Ovary (tissue), 7 donors: ENCODE measurements at regions not wholly inside any gene's neighbourhood (a gene's known extent, or its start where the extent isn't known, plus 50 kb on each side); places are given as distances from the start of the nearest gene placed in this dataset.

Experiments used
- DNase-seq, 5 donors: peaks; one replicate each; pipeline ENCODE4 v3.0.0-alpha.2; 2019 to 2020
- H3K27ac ChIP-seq, 2 donors: fragments of 200-600 bp; one replicate each; pipeline versions ENCODE4 v1.5.1 to v1.8.0; 2019 to 2022
- H3K27me3 ChIP-seq: fragments of 200-600 bp; one replicate; pipeline ENCODE4 v1.8.0; 2022
- H3K36me3 ChIP-seq: fragments of 200-600 bp; sonication (generic); one replicate; pipeline ENCODE4 v1.5.1; 2019
- H3K4me1 ChIP-seq: one replicate; pipeline ENCODE4 v1.8.1; 2013; ENCODE audit warnings: mild to moderate bottlenecking, moderate library complexity; ENCODE audit not compliant: insufficient read depth
- H3K4me3 ChIP-seq: fragments of 200-600 bp; sonication (generic); one replicate; pipeline ENCODE4 v1.5.1; 2017
- H3K9me3 ChIP-seq, 2 donors: fragments of 200-600 bp in 1 of 2; sonication (generic) in 1 of 2; one replicate each; pipeline versions ENCODE4 v1.5.1 to v1.8.1; 2013 to 2019; ENCODE audit warnings: mild to moderate bottlenecking in 1 of 2, moderate library complexity in 1 of 2
- CTCF ChIP-seq, 3 donors: fragments of 450-650 bp in 2 of 3; fragments of 200-600 bp in 1 of 3; IDR thresholded peaks; one replicate each; pipeline versions ENCODE4 v1.5.1 to v1.8.0; 2016 to 2022; ENCODE audit warnings: antibody characterized with exemption in 3 of 3, mild to moderate bottlenecking in 1 of 3
- EP300 ChIP-seq: sonication (generic); formaldehyde crosslinking; IDR thresholded peaks from one replicate; pipeline ENCODE4 v1.6.1; 2017; ENCODE audit warnings: antibody characterized with exemption
- POLR2A ChIP-seq: fragments of 450-650 bp; IDR thresholded peaks from one replicate; pipeline ENCODE4 v1.6.1; 2017; ENCODE audit warnings: antibody characterized with exemption, mild to moderate bottlenecking, moderate library complexity
- WGBS, 3 donors: extraction: QIAGEN DNeasy Blood & Tissue Kit in 1 of 3; methylation state at CpG; one replicate each; pipeline versions ENCODE4 v1.1.5 to v1.1.7; 2013 to 2017; 5-methylcytosine and 5-hydroxymethylcytosine counted together
- intact Hi-C, 4 donors: fragments of 100-400 bp; cut with DNase I; formaldehyde crosslinking; loops; one replicate each; pipeline versions ENCODE4 v1.11.0 to v1.15.1; 2022 to 2023
- donor health status: DM: no; HTN: no; CAD: no; lungs with moderate emphysema.
- donor health status: DM: no; HTN: no; CAD: no.
- donor health status: Bipolar disorder and iron deficiency.
- donor health status: DM: no; HTN: no; CAD: no.
- donor health status: DM: yes; HTN: yes; CAD: no.

- Histone ChIP-seq H3K9me3 (no peaks in the 10 kb centered on the region), H3K27ac (no peak overlapping the region), H3K4me3 (no peak overlapping the region), H3K4me1 (peaks cover 5% of the 10 kb centered on the region), H3K36me3 (no peaks in the 10 kb centered on the region), H3K27me3 (no peaks in the 10 kb centered on the region)
- DNase-seq, result no peak
- 69 to 80% (median 73%) methylated on average over 4 of the region's 4 CpGs for WGBS, 3 donors
- TF ChIP-seq CTCF (IDR thresholded peaks at IDR 0.05) (no peak), EP300 (no peak), POLR2A (no peak)
- intact Hi-C loops, result no loop called here
Measured at GRCh38 chr4:98778206-98778605, 119.8 kb upstream of the TSPAN5 start.

GRCh38 chr4:98775672-98776071 lies 117.3 kb upstream of the TSPAN5 start:
- Histone ChIP-seq H3K9me3 (no peaks in the 10 kb centered on the region), H3K27me3 (no peaks in the 10 kb centered on the region), H3K4me3 (no peak overlapping the region), H3K27ac (no peak overlapping the region), H3K36me3 (no peaks in the 10 kb centered on the region), H3K4me1 (peaks cover 5% of the 10 kb centered on the region)
- no peak for DNase-seq
- WGBS, 3 donors, result 95 to 100% (median 96%) methylated on average over 2 of the region's 2 CpGs
- intact Hi-C loops, result no loop called here
- no peak for TF ChIP-seq CTCF (IDR thresholded peaks at IDR 0.05)
- no peak for TF ChIP-seq POLR2A
- no peak for TF ChIP-seq EP300

- peak in 1 of 5 donors; percentile 8 for DNase-seq
- no peak overlapping the region for H3K4me3 ChIP-seq
- WGBS, 3 donors, result 77 to 94% (median 93%) methylated on average over 4 of the region's 4 CpGs
- H3K9me3 ChIP-seq, result no peaks in the 10 kb centered on the region
- TF ChIP-seq CTCF (IDR thresholded peaks at IDR 0.05) (no peak), POLR2A (no peak), EP300 (no peak)
- H3K36me3 ChIP-seq, result no peaks in the 10 kb centered on the region
- intact Hi-C loops, result no loop called here
- H3K27ac ChIP-seq, result no peak overlapping the region
- H3K4me1 ChIP-seq, result no peaks in the 10 kb centered on the region
- no peaks in the 10 kb centered on the region for H3K27me3 ChIP-seq
Measured at GRCh38 chr4:98773638-98774037, 115.2 kb upstream of the TSPAN5 start.

- WGBS, 3 donors, result 58 to 71% (median 66%) methylated on average over 5 of the region's 5 CpGs
- intact Hi-C loops, result no loop called here
- DNase-seq, result no peak
Measured at GRCh38 chr4:98771959-98772632, 113.7 kb upstream of the TSPAN5 start.

GRCh38 chr4:98765771-98766170 lies 107.4 kb upstream of the TSPAN5 start:
- 91 to 93% (median 92%) methylated on average over 1 of the region's 1 CpG for WGBS, 3 donors
- no peaks in the 10 kb centered on the region for H3K27me3 ChIP-seq

More at GRCh38 chr4:98771959-98772632, 113.7 kb upstream of the TSPAN5 start:
- H3K36me3 ChIP-seq, result no peaks in the 10 kb centered on the region
- no peaks in the 10 kb centered on the region for H3K27me3 ChIP-seq
- no peak for TF ChIP-seq EP300
- H3K27ac ChIP-seq, result no peak overlapping the region
- H3K4me3 ChIP-seq, result no peak overlapping the region
- no peaks in the 10 kb centered on the region for H3K4me1 ChIP-seq
- H3K9me3 ChIP-seq, result no peaks in the 10 kb centered on the region

More at GRCh38 chr4:98765771-98766170, 107.4 kb upstream of the TSPAN5 start:
- no peaks in the 10 kb centered on the region for H3K4me1 ChIP-seq
- no peaks in the 10 kb centered on the region for H3K36me3 ChIP-seq
- DNase-seq, result no peak
- no peak for TF ChIP-seq EP300
- no peak for TF ChIP-seq CTCF (IDR thresholded peaks at IDR 0.05)
- TF ChIP-seq POLR2A, result no peak
- intact Hi-C loops, result no loop called here
- no peak overlapping the region for H3K4me3 ChIP-seq
- no peak overlapping the region for H3K27ac ChIP-seq
- H3K9me3 ChIP-seq, result no peaks in the 10 kb centered on the region
